ENCODE measurements at regions not wholly inside any gene's neighbourhood (a gene's known extent, or its start where the extent isn't known, plus 50 kb on each side); places are given as distances from the start of the nearest gene placed in this dataset.
A peak's percentile ranks its signal among the peaks of the same experiment; 100 is the strongest.
"Not testable (repeated sequence)": the region's sequence is repeated elsewhere in the genome, so short reads cannot be mapped to it uniquely, and the experiment has no call there.

DNA sequence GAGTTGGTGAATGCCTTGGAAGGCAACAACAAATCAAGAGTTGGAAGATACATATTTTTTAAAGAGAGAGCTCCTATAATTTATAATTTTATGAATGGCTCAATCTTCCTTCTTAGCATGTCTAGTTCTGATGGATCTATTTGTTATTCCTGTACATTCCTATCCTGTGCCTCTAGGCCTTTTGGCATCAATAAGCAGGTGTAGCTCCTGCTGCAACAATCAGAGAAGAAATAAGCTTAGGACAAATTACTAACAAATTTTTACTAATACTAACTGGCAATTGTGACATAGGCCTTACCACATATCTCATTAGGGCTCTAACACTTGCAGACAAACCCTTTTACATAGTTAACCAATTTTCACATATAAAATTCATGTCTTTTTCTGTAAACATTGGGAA, 682.0 kb downstream of the LTN1 start:
- Histone ChIP-seq H3K27ac (ENCODE audit: low read depth, low read length) (no peak overlapping the region), H3K4me1 (ENCODE audit: control insufficient read depth, insufficient read depth, low read length, unreplicated experiment) (peaks cover 12% of the 10 kb centered on the region), H3K27me3 (ENCODE audit: insufficient read depth, low read length) (no peaks in the 10 kb centered on the region), H3K36me3 (ENCODE audit: insufficient read depth, low read length) (no peaks in the 10 kb centered on the region), H2AFZ (ENCODE audit: low read length, unreplicated experiment) (no peak overlapping the region), H3K79me2 (ENCODE audit: control insufficient read depth, insufficient read depth, low read length, unreplicated experiment) (no peaks in the 10 kb centered on the region), H3K4me3 (ENCODE audit: low read depth, low read length) (no peak overlapping the region)

- Histone ChIP-seq H3K36me3 (ENCODE audit: insufficient read depth, low read length) (no peaks in the 10 kb centered on the region), H3K27ac (ENCODE audit: low read depth, low read length) (no peak overlapping the region), H2AFZ (ENCODE audit: low read length, unreplicated experiment) (no peak overlapping the region), H3K79me2 (ENCODE audit: control insufficient read depth, insufficient read depth, low read length, unreplicated experiment) (no peaks in the 10 kb centered on the region), H3K27me3 (ENCODE audit: insufficient read depth, low read length) (no peaks in the 10 kb centered on the region), H3K4me1 (ENCODE audit: control insufficient read depth, insufficient read depth, low read length, unreplicated experiment) (peaks cover 12% of the 10 kb centered on the region), H3K4me3 (ENCODE audit: low read depth, low read length) (no peak overlapping the region)
Measured at GRCh38 chr21:28310171-28310685, 682.4 kb downstream of the LTN1 start.

DNA sequence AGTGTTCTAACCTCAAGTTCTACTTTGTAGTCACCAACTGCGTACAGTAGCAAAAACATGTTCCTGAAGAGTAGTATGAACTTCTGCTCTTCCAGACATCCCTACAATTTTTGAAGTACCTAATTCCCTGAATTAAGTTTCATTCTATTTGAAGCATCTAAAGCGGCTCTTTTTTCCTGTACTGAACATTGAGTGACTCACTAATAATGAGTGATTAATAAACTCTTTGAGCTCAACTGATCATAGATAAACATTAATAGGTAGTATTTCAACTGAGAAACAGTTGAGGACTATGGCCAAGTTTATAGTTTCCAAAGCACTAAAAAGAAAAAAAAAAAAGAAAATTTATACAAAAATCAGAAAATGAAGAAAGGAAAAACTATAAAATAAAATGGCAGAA, 683.1 kb downstream of the LTN1 start:
- Histone ChIP-seq H3K79me2 (ENCODE audit: control insufficient read depth, insufficient read depth, low read length, unreplicated experiment) (no peaks in the 10 kb centered on the region), H3K4me3 (ENCODE audit: low read depth, low read length) (no peak overlapping the region), H2AFZ (ENCODE audit: low read length, unreplicated experiment) (no peak overlapping the region), H3K4me1 (ENCODE audit: control insufficient read depth, insufficient read depth, low read length, unreplicated experiment) (peaks cover 12% of the 10 kb centered on the region), H3K27me3 (ENCODE audit: insufficient read depth, low read length) (no peaks in the 10 kb centered on the region), H3K27ac (ENCODE audit: low read depth, low read length) (no peak overlapping the region), H3K36me3 (ENCODE audit: insufficient read depth, low read length) (no peaks in the 10 kb centered on the region)

GRCh38 chr21:28308516-28308915, 684.2 kb downstream of the LTN1 start:
- H3K79me2 ChIP-seq (ENCODE audit: control insufficient read depth, insufficient read depth, low read length, unreplicated experiment) = no peaks in the 10 kb centered on the region
- H2AFZ ChIP-seq (ENCODE audit: low read length, unreplicated experiment) = no peak overlapping the region
- peaks cover 12% of the 10 kb centered on the region for H3K4me1 ChIP-seq (ENCODE audit: control insufficient read depth, insufficient read depth, low read length, unreplicated experiment)
- H3K36me3 ChIP-seq (ENCODE audit: insufficient read depth, low read length) = no peaks in the 10 kb centered on the region
- H3K27ac ChIP-seq (ENCODE audit: low read depth, low read length) = no peak overlapping the region
- H3K27me3 ChIP-seq (ENCODE audit: insufficient read depth, low read length) = no peaks in the 10 kb centered on the region
- no peak overlapping the region for H3K4me3 ChIP-seq (ENCODE audit: low read depth, low read length)

DNA sequence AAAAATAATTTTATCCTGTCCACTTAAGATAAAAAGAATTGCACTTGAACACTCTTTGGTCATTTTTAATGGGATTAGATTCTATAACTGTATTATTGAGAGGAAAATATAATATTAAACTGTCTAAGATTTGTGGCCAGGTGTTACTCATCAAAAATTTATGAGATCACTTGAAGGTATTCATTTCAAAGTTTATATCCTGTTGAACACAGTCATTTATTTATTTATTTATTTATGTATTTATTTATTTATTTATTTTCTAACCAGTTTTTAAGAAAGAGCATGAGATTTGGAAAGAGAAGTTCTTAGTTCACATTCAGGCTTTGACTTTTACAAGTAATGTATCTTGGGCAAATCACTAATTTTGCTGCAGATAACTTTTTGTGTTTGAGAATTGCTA, 692.7 kb downstream of the LTN1 start:
- H3K4me1 ChIP-seq (ENCODE audit: control insufficient read depth, insufficient read depth, low read length, unreplicated experiment) = peaks cover 13% of the 10 kb centered on the region
- H3K27me3 ChIP-seq (ENCODE audit: insufficient read depth, low read length) = no peaks in the 10 kb centered on the region
- H3K79me2 ChIP-seq (ENCODE audit: control insufficient read depth, insufficient read depth, low read length, unreplicated experiment) = no peaks in the 10 kb centered on the region
- H3K4me3 ChIP-seq (ENCODE audit: low read depth, low read length) = no peak overlapping the region
- no peak overlapping the region for H3K27ac ChIP-seq (ENCODE audit: low read depth, low read length)
- no peak overlapping the region for H2AFZ ChIP-seq (ENCODE audit: low read length, unreplicated experiment)
- no peaks in the 10 kb centered on the region for H3K36me3 ChIP-seq (ENCODE audit: insufficient read depth, low read length)

DNA sequence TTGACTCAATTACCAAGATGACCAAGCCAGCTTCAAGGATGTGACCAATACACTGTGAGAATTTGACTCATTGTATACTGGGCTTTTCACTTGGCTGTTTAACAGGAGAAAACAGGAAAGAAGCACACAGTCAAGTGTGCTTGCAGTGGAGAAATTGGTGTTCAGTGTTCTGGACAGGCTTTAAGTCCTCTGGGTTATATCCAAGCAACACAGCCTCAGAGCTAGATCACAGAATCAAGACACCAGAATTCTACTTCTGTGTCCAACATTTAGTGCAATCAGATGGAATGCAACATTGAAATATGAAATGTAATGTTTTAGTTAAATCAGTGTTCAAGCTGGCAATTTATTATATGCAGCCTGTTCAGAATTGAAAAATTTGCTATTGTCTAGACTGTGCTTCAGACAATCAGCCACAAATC, 694.4 kb downstream of the LTN1 start:
- no peaks in the 10 kb centered on the region for H3K36me3 ChIP-seq (ENCODE audit: insufficient read depth, low read length)
- no peak overlapping the region for H3K4me3 ChIP-seq (ENCODE audit: low read depth, low read length)
- H3K27ac ChIP-seq (ENCODE audit: low read depth, low read length) = no peak overlapping the region
- no peaks in the 10 kb centered on the region for H3K27me3 ChIP-seq (ENCODE audit: insufficient read depth, low read length)
- H2AFZ ChIP-seq (ENCODE audit: low read length, unreplicated experiment) = peak overlapping the region; percentile 10
- no peaks in the 10 kb centered on the region for H3K79me2 ChIP-seq (ENCODE audit: control insufficient read depth, insufficient read depth, low read length, unreplicated experiment)
- peaks cover 30% of the 10 kb centered on the region for H3K4me1 ChIP-seq (ENCODE audit: control insufficient read depth, insufficient read depth, low read length, unreplicated experiment)

DNA sequence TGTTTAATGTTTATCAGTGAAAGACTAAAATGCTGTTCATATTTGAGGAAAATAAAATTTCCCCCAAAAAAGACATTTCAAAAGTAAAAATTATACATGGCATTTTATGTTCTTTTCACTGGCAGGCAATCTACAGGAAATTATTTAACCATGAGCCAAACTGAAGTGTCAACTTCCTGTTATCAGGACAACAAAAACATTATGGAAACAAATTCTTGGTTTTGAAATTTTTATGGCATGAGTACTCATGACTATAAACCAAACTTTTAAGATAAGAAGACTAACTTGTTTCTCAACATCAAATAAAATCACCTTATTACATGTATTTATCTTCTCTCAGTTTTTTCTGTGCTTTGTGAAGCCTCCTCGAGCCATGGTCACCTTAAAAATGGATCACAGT, 698.6 kb downstream of the LTN1 start:
- H3K4me1 ChIP-seq (ENCODE audit: control insufficient read depth, insufficient read depth, low read length, unreplicated experiment) = peaks cover 40% of the 10 kb centered on the region
- no peak overlapping the region for H3K4me3 ChIP-seq (ENCODE audit: low read depth, low read length)
- peak overlapping the region; percentile 77 for H3K27ac ChIP-seq (ENCODE audit: low read depth, low read length)

DNA sequence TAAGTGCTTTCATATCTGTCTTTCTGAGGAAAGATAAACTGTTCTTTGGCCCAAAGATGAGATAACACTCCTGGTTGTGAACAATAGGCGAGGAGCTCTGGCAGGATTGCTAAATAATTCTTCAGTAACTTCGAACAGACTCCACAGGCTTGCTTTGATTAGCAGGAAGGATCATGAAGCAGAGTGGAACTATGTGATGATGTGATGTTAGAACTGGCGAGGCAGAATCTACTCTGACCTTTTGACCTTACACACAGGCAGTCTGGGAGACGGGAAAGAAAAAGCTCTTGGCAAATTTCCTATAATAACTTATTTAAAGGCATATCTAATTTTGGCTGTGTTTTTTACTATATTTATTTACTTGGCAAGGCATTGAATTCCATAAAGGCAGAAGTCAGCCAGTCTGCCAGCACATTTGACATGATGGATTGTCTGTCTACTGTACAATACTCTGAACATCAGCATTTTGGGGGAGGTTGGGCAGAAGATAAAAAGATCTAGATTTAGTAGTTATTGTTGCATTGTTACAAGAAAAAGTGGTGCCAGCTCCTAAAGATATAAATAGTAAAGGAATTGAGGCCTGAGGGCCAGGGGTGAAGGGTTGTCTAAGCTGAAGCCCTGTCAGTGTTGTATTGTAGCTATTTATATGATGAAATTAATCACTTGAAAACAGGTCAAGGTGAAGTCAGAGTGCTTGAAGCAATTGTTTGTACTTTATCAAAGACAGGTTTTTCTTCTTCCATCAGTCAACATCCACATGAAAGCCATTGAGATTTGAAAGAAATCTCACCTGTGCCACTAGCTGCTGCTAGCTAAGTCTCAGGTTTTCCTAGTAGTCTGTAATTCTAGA, 708.8 kb downstream of the LTN1 start:
- Histone ChIP-seq H3K4me3 (ENCODE audit: low read depth, low read length) (0 out of 2 replicates have a peak overlapping the region, but pooled peaks have one; percentile 2), H3K36me3 (ENCODE audit: insufficient read depth, low read length) (no peaks in the 10 kb centered on the region), H3K79me2 (ENCODE audit: control insufficient read depth, insufficient read depth, low read length, unreplicated experiment) (no peaks in the 10 kb centered on the region), H3K27ac (ENCODE audit: low read depth, low read length) (peak overlapping the region; percentile 59), H2AFZ (ENCODE audit: low read length, unreplicated experiment) (peak overlapping the region; percentile 63), H3K27me3 (ENCODE audit: insufficient read depth, low read length) (no peaks in the 10 kb centered on the region), H3K4me1 (ENCODE audit: control insufficient read depth, insufficient read depth, low read length, unreplicated experiment) (peaks cover 11% of the 10 kb centered on the region)

More for the DNA sequence above, 698.6 kb downstream of the LTN1 start:
- H3K36me3 ChIP-seq (ENCODE audit: insufficient read depth, low read length) = no peaks in the 10 kb centered on the region
- H2AFZ ChIP-seq (ENCODE audit: low read length, unreplicated experiment) = peak overlapping the region; percentile 47
- no peaks in the 10 kb centered on the region for H3K79me2 ChIP-seq (ENCODE audit: control insufficient read depth, insufficient read depth, low read length, unreplicated experiment)
- no peaks in the 10 kb centered on the region for H3K27me3 ChIP-seq (ENCODE audit: insufficient read depth, low read length)

- Histone ChIP-seq H3K4me3 (ENCODE audit: low read depth, low read length) (no peak overlapping the region), H3K79me2 (ENCODE audit: control insufficient read depth, insufficient read depth, low read length, unreplicated experiment) (no peaks in the 10 kb centered on the region), H2AFZ (ENCODE audit: low read length, unreplicated experiment) (no peak overlapping the region), H3K36me3 (ENCODE audit: insufficient read depth, low read length) (no peaks in the 10 kb centered on the region), H3K4me1 (ENCODE audit: control insufficient read depth, insufficient read depth, low read length, unreplicated experiment) (peaks cover 11% of the 10 kb centered on the region), H3K27me3 (ENCODE audit: insufficient read depth, low read length) (no peaks in the 10 kb centered on the region), H3K27ac (ENCODE audit: low read depth, low read length) (no peak overlapping the region; the same call in 1 of the 2 replicates)
Measured at GRCh38 chr21:28282833-28283232, 709.8 kb downstream of the LTN1 start.

- peaks cover 11% of the 10 kb centered on the region for H3K4me1 ChIP-seq (ENCODE audit: control insufficient read depth, insufficient read depth, low read length, unreplicated experiment)
- H3K36me3 ChIP-seq (ENCODE audit: insufficient read depth, low read length); H3K27me3 ChIP-seq (ENCODE audit: insufficient read depth, low read length); H3K27ac ChIP-seq (ENCODE audit: low read depth, low read length); H2AFZ ChIP-seq (ENCODE audit: low read length, unreplicated experiment); H3K79me2 ChIP-seq (ENCODE audit: control insufficient read depth, insufficient read depth, low read length, unreplicated experiment); H3K4me3 ChIP-seq (ENCODE audit: low read depth, low read length): not testable (repeated sequence)
Measured at GRCh38 chr21:28281357-28281756, 711.3 kb downstream of the LTN1 start.

- Histone ChIP-seq H3K36me3 (ENCODE audit: insufficient read depth, low read length) (no peaks in the 10 kb centered on the region), H3K4me1 (ENCODE audit: control insufficient read depth, insufficient read depth, low read length, unreplicated experiment) (peaks cover 11% of the 10 kb centered on the region), H3K27me3 (ENCODE audit: insufficient read depth, low read length) (no peaks in the 10 kb centered on the region), H3K27ac (ENCODE audit: low read depth, low read length) (no peak overlapping the region), H2AFZ (ENCODE audit: low read length, unreplicated experiment) (no peak overlapping the region), H3K4me3 (ENCODE audit: low read depth, low read length) (no peak overlapping the region), H3K79me2 (ENCODE audit: control insufficient read depth, insufficient read depth, low read length, unreplicated experiment) (no peaks in the 10 kb centered on the region)
Measured at GRCh38 chr21:28280611-28281010, 712.1 kb downstream of the LTN1 start.
